HL-60 (cell line): ENCODE measurements at regions not wholly inside any gene's neighbourhood (a gene's known extent, or its start where the extent isn't known, plus 50 kb on each side); places are given as distances from the start of the nearest gene placed in this dataset.

ENCODE experiments used
- CTCF ChIP-seq: IDR thresholded peaks from one replicate; pipeline ENCODE4 v1.5.1; 2011; ENCODE audit warnings: low read length, control low read depth, inconsistent platforms; ENCODE audit not compliant: insufficient read depth
- POLR2AphosphoS5 ChIP-seq: IDR thresholded peaks from 2 replicates; pipeline ENCODE4 v1.6.1; 2012; ENCODE audit warnings: low read depth
- REST ChIP-seq: IDR thresholded peaks from 2 replicates; pipeline ENCODE4 v1.6.1; 2012; ENCODE audit warnings: low read depth; ENCODE audit not compliant: insufficient replicate concordance

DNA sequence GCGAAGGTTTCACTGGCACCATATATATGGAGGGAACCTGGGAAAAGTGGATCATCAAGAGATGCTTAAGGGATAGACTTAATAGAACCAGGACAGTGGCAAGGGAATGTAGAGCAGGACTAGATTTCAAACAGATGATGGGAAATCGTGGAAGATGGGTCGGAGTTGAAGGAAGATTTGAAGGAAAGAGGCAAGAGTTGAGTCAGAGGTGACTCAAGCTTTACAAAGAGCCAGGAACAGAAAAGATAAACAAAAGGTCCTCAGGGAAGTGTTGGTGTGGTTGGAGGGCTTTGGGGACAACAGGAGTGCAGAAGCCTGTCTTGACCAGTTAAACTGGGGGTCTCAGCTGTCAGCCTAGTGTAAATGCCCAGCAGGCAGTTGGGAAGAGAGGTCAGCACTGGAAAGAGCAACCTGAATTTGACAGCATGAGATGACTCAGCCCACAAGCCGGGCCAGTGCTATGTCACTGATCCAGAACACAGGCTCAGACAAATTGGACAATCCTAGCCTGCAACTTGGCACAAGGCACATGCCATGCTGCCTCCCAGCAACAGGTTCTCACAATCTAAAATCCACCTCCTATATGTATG lies 230.5 kb downstream of the IDS start:
- TF ChIP-seq REST, result no peak
- no peak for TF ChIP-seq CTCF
- TF ChIP-seq POLR2AphosphoS5, result no peak
